CD14-positive monocyte (primary cell): ENCODE measurements at regions not wholly inside any gene's neighbourhood (a gene's known extent, or its start where the extent isn't known, plus 50 kb on each side); places are given as distances from the start of the nearest gene placed in this dataset.

Source experiments
- DNase-seq, 3 donors: peaks; one replicate each; pipeline ENCODE4 v3.0.0-alpha.2; 2011 to 2022
- H2AFZ ChIP-seq: 2 replicates; pipeline ENCODE4 v1.6.0; 2012; ENCODE audit warnings: mild to moderate bottlenecking, low read depth, low read length, inconsistent platforms; ENCODE audit not compliant: insufficient read depth, poor library complexity, severe bottlenecking
- H3K27ac ChIP-seq, 2 donors: 1 replicate in 1 of 2; 2 replicates in 1 of 2; pipeline ENCODE4 v1.5.1; 2012 to 2013; ENCODE audit warnings: low read length in 2 of 2, control low read depth in 1 of 2, inconsistent platforms in 1 of 2, low read depth in 1 of 2, mild to moderate bottlenecking in 1 of 2
- H3K27me3 ChIP-seq, 2 donors: one replicate each; pipeline versions ENCODE4 v1.6.0 to v1.6.1; 2011 to 2013; ENCODE audit warnings: low read length in 2 of 2; ENCODE audit not compliant: control insufficient read depth in 2 of 2, insufficient read depth in 2 of 2
- H3K36me3 ChIP-seq, 2 donors: replicated peaks in 1 of 2; 1 replicate in 1 of 2; 2 replicates in 1 of 2; pipeline versions ENCODE4 v1.5.1 to v1.6.1; 2012 to 2013; ENCODE audit warnings: low read length in 2 of 2, control low read depth in 1 of 2, inconsistent platforms in 1 of 2, mild to moderate bottlenecking in 1 of 2; ENCODE audit not compliant: insufficient read depth in 2 of 2, control insufficient read depth in 1 of 2
- H3K4me1 ChIP-seq, 2 donors: 1 replicate in 1 of 2; 2 replicates in 1 of 2; pipeline versions ENCODE4 v1.5.1 to v1.6.1; 2012 to 2013; ENCODE audit warnings: low read length in 2 of 2, control low read depth in 1 of 2, inconsistent platforms in 1 of 2, mild to moderate bottlenecking in 1 of 2, moderate library complexity in 1 of 2; ENCODE audit not compliant: insufficient read depth in 2 of 2, control insufficient read depth in 1 of 2
- H3K4me2 ChIP-seq: replicated peaks from 2 replicates; pipeline ENCODE3; 2012; ENCODE audit warnings: low read length, moderate library complexity, mild to moderate bottlenecking; ENCODE audit not compliant: poor library complexity, severe bottlenecking; ENCODE audit errors: extremely low read depth
- H3K4me3 ChIP-seq, 3 experiments: fragments of 200-600 bp in 1 of 3; sonication (generic) in 1 of 3; replicated peaks in 1 of 3; 1 replicate in 2 of 3; 2 replicates in 1 of 3; pipeline ENCODE4 v1.5.1; 2011 to 2013; ENCODE audit warnings: low read length in 3 of 3, mild to moderate bottlenecking in 3 of 3, control low read depth in 2 of 3, low read depth in 2 of 3, inconsistent platforms in 1 of 3, moderate library complexity in 1 of 3
- H3K79me2 ChIP-seq: 2 replicates; pipeline ENCODE4 v1.6.0; 2012; ENCODE audit warnings: mild to moderate bottlenecking, control low read depth, inconsistent platforms, low read length, moderate library complexity; ENCODE audit not compliant: insufficient read depth
- H3K9ac ChIP-seq: 2 replicates; pipeline ENCODE4 v1.6.0; 2017; ENCODE audit warnings: low read length, mild to moderate bottlenecking; ENCODE audit not compliant: insufficient read depth, poor library complexity, severe bottlenecking
- H3K9me3 ChIP-seq, 2 donors: replicated peaks in 1 of 2; 1 replicate in 1 of 2; 2 replicates in 1 of 2; pipeline versions ENCODE4 v1.5.1 to v1.6.1; 2012 to 2013; ENCODE audit warnings: low read length in 2 of 2, control low read depth in 1 of 2; ENCODE audit not compliant: control insufficient read depth in 1 of 2, insufficient read depth in 1 of 2
- H4K20me1 ChIP-seq: 2 replicates; pipeline ENCODE4 v1.6.0; 2012; ENCODE audit warnings: mild to moderate bottlenecking, low read length, control low read depth, moderate library complexity; ENCODE audit not compliant: insufficient read depth
- H3K27ac Mint-ChIP-seq, 7 donors: one replicate each; pipeline ENCODE4 v1.8.0; 2020; ENCODE audit warnings: mild to moderate bottlenecking in 7 of 7, mixed read lengths in 7 of 7, moderate library complexity in 6 of 7, inconsistent platforms in 2 of 7
- H3K27me3 Mint-ChIP-seq, 3 donors: one replicate each; pipeline ENCODE4 v1.8.0; 2021 to 2022; ENCODE audit warnings: low read depth in 3 of 3, mild to moderate bottlenecking in 3 of 3, mixed read lengths in 3 of 3, moderate library complexity in 3 of 3, inconsistent platforms in 1 of 3
- H3K36me3 Mint-ChIP-seq, 2 donors: one replicate each; pipeline ENCODE4 v1.8.0; 2020; ENCODE audit warnings: mixed read lengths in 2 of 2, inconsistent platforms in 1 of 2, mild to moderate bottlenecking in 1 of 2
- H3K4me1 Mint-ChIP-seq: one replicate; pipeline ENCODE4 v1.8.0; 2020; ENCODE audit warnings: mild to moderate bottlenecking, mixed read lengths
- H3K4me3 Mint-ChIP-seq, 2 donors: one replicate each; pipeline ENCODE4 v1.8.0; 2020; ENCODE audit warnings: mild to moderate bottlenecking in 2 of 2, mixed read lengths in 2 of 2, moderate library complexity in 1 of 2
- H3K9me3 Mint-ChIP-seq, 7 donors: one replicate each; pipeline ENCODE4 v1.8.0; 2020 to 2022; ENCODE audit warnings: mixed read lengths in 7 of 7, mild to moderate bottlenecking in 6 of 7, moderate library complexity in 6 of 7, inconsistent platforms in 2 of 7
- CTCF ChIP-seq: fragments of 200-600 bp; IDR thresholded peaks from one replicate; pipeline ENCODE4 v1.8.0; 2022; ENCODE audit warnings: antibody characterized with exemption, mild to moderate bottlenecking
- WGBS: methylation state at CpG from one replicate; pipeline ENCODE4 v1.1.5; 2013; ENCODE audit warnings: missing lambda C conversion rate; ENCODE audit not compliant: insufficient coverage; 5-methylcytosine and 5-hydroxymethylcytosine counted together
- intact Hi-C, 2 donors: fragments of 100-400 bp; cut with micrococcal nuclease; formaldehyde crosslinking; loops; one replicate each; pipeline versions ENCODE4 v1.15.0 to v1.15.1; 2023

DNA sequence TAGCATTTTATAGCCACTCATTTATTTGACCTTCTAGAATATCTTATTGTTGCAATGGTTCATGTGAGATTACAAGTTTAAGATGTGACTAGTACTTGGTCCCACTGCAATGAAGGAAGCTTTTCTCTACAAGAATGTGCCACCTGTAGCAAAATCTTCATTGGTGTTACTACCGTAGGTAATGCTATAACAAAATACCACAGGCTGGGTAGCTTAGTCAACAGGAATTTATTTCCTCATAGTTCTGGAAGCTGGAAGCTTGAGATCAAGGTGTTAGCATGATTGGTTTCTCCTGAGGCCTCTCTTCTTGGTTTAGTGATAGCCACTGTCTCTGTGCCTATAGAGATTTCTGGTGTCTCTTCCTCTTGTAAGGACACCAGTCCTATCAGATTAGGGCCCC, 441.0 kb downstream of the GPM6A start:
- Mint-ChIP-seq H3K36me3 (no peaks in the 10 kb centered on the region), H3K4me3 (no peak overlapping the region), H3K9me3 (peaks cover 0 to 5% (median 0%) of the 10 kb centered on the region in 7 donors), H3K4me1 (no peaks in the 10 kb centered on the region), H3K27ac (no peak overlapping the region), H3K27me3 (peaks cover 0 to 1% (median 0%) of the 10 kb centered on the region in 3 donors)
- Histone ChIP-seq H3K4me1 (no peaks in the 10 kb centered on the region), H2AFZ (no peak overlapping the region), H3K79me2 (no peaks in the 10 kb centered on the region), H3K9me3 (no peaks in the 10 kb centered on the region), H3K4me2 (no peak overlapping the region), H3K4me3 (no peak overlapping the region), H3K36me3 (no peaks in the 10 kb centered on the region), H4K20me1 (no peaks in the 10 kb centered on the region), H3K9ac (no peak overlapping the region), H3K27ac (no peak overlapping the region), H3K27me3 (no peaks in the 10 kb centered on the region)
- WGBS = no CpG with 5 or more reads among the region's 1 CpG
- no peak for TF ChIP-seq CTCF
- no peak for DNase-seq
- intact Hi-C loops = no loop called here

GRCh38 chr4:175373031-175373430, 439.0 kb downstream of the GPM6A start:
- Mint-ChIP-seq H3K36me3 (no peaks in the 10 kb centered on the region), H3K4me1 (no peaks in the 10 kb centered on the region)
- H4K20me1 ChIP-seq = no peaks in the 10 kb centered on the region

More at GRCh38 chr4:175373031-175373430, 439.0 kb downstream of the GPM6A start:
- H3K4me1 ChIP-seq = no peaks in the 10 kb centered on the region
- Mint-ChIP-seq H3K9me3 (peaks cover 0 to 6% (median 0%) of the 10 kb centered on the region in 7 donors), H3K27ac (no peak overlapping the region), H3K27me3 (peaks cover 0 to 1% (median 0%) of the 10 kb centered on the region in 3 donors), H3K4me3 (no peak overlapping the region)
- H3K9ac ChIP-seq = no peak overlapping the region
- H3K36me3 ChIP-seq = no peaks in the 10 kb centered on the region
- H3K27ac ChIP-seq = no peak overlapping the region
- no peaks in the 10 kb centered on the region for H3K9me3 ChIP-seq
- no peak overlapping the region for H3K4me3 ChIP-seq
- intact Hi-C loops = no loop called here
- H3K4me2 ChIP-seq = no peak overlapping the region
- DNase-seq = no peak
- no peak for TF ChIP-seq CTCF
- no peaks in the 10 kb centered on the region for H3K27me3 ChIP-seq
- H3K79me2 ChIP-seq = no peaks in the 10 kb centered on the region
- no peak overlapping the region for H2AFZ ChIP-seq
